GM18951 (cell line): ENCODE measurements at regions not wholly inside any gene's neighbourhood (a gene's known extent, or its start where the extent isn't known, plus 50 kb on each side); places are given as distances from the start of the nearest gene placed in this dataset.
"Not testable (repeated sequence)": the region's sequence is repeated elsewhere in the genome, so short reads cannot be mapped to it uniquely, and the experiment has no call there.

Experiments
- POLR2A ChIP-seq: IDR thresholded peaks from 4 replicates; pipeline ENCODE4 v1.6.1; 2011; ENCODE audit warnings: mild to moderate bottlenecking; ENCODE audit not compliant: insufficient read length, insufficient read depth; ENCODE audit errors: extremely low read depth
- in situ Hi-C: fragments of 300-500 bp; cut with MboI; formaldehyde crosslinking; loops from one replicate; pipeline ENCODE4 v1.12.0; 2022; ENCODE audit warnings: low sequenced_read_pairs, mixed read lengths, inconsistent platforms; ENCODE audit not compliant: unreplicated experiment

DNA sequence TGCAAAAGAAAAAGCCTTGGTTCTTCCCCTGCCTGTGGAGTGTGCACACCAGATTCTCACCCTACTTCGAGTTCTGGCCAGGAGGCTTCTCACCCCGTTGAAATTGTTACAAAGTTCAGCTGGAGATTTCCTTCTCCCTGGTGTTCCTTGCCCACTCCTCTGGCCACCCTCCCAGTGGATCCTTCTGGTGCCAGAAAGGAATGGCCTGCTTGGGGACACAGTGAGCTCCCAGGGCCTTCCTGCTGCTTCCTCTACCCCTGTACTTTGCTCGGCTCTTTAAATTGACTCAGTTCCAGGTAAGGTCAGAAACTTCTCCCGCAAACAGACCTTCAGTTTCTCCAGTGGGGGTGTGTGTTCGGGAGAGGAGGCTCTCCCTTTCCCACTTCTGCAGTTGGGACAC is 140.1 kb upstream of the CFAP20DC start:
- in situ Hi-C loops: no loop called here
- TF ChIP-seq POLR2A: no peak

DNA sequence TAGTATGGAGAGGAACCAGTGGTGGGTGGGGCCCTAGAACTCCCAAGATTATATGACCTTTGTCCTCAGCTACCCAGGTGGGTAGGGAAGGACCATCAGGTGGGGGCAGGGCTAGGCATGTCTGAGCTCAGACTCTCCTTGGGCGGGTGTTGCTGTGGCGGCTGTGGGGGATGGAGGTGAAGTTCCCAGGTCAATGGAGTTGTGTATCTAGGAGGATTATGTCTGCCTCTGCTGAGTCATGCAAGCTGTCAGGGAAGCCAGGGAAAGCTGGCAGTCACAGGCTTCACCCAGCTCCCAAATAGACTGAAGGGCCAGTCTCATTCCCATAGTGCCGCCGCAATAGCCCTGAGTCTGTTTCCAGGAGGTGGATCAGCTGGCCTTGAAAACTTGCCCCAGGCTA is 139.7 kb upstream of the CFAP20DC start:
- TF ChIP-seq POLR2A: no peak
- in situ Hi-C loops: no loop called here

DNA sequence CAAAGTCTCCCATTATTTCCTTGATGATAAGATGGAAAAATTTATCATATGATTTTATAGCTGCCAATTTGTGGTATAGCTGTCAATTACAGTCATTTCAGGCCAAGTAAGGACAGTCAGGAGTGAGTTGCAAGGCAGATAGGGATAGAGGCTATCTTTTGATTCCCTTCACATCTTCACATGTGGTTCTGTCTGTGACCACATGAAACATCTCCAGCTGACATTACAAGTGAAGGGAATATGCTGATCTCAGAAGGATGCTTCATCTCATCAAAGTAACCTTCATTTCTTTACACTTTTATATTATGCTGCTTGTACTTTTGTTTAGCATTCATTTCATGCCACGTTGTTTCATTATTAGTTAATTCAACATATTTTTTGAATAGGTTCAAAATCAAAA is 136.9 kb upstream of the CFAP20DC start:
- in situ Hi-C loops: no loop called here
- no peak for TF ChIP-seq POLR2A

DNA sequence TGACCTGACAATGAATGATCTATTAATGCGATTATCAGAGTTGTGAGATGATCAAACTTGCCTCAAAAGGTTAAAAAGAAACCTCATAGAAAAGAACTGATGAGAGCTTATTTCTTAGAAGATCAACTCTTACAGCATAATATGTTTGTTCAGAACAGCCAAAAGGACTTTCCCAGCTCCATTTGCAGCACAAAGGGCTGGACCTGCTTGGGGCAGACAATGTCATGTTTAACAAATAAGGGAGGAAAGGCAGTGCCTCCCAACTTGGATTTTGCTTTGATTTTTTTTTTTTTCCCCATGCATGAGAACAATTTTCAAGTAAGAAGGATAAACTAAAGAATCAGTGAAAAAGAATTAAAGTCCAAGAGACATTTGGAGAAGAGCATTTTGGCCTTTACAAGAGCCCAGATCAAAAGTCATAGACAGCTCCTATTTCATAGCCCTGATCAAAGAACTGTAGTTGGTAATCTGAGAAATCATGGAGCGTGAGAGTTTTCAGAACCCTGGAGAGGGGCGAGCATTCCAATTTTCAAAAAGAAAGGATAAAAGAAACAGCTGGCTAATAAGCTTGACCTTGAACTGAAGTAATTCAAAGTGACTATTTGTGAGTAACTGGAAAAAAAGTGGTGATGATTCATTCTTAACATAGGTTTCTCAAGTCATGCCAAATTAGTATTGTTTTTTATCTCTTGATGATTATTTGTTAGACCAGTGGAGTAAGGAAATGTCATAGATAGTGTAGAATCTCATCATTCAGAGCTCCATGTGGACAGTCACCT is 136.0 kb upstream of the CFAP20DC start:
- in situ Hi-C loops: no loop called here

DNA sequence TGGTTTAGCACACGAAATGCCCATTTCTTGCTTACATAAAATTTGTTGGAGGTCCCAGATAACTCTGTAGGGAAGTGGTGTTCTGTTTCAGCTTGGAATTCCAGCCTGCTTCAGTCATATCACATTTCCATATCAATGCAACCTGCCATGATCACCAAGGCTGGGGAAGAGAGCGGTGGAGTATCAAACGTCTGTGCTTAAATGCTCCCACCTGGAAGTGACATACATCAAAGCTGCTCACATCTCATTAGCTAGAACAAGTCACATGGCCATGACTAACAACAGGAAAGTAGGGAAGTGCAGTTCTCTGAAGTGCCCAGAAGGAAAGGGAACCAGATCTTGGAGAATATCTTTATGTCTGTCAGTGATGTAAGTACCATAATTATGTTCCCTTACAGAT is 130.2 kb upstream of the CFAP20DC start:
- in situ Hi-C loops: no loop called here
- TF ChIP-seq POLR2A: no peak

More for the DNA sequence above, 136.0 kb upstream of the CFAP20DC start:
- no peak for TF ChIP-seq POLR2A

DNA sequence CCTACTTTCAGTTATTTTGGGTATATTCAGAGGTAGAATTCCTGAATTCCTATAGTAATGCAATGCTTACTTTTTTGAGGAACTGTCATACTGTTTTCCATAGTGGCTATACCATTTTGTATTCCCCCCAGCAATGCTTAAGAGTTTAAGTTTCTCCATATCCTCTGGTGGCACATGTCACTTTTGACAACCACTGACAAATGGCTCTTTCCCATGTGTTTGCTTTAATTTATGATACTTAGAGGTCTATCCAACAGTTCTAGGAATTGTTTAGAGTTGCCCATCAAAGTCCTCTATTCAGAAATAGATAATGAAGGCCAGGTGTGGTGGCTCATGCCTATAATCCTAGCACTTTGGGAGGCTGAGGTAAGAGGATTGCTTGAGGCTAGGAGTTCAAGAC is 128.9 kb upstream of the CFAP20DC start:
- TF ChIP-seq POLR2A: no peak
- in situ Hi-C loops: no loop called here

DNA sequence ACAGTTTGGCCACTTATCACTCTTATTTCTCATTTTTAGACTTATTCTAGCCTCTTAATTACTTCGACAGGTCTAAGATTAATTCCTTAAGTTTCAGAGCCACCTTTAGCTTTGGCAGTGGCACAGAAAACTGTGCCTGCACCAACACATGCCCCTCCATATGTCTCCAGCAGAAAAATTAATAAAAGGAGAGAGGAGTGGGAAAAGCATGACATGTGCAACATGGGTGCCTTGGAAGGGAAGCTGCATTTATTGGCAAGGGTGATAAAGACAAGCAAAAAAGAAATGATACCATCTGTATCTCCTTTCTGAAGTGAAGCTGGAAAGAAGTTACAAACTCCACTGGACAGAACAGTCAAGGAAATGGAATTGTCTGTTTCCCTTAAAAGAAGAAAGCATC is 121.7 kb upstream of the CFAP20DC start:
- no peak for TF ChIP-seq POLR2A

DNA sequence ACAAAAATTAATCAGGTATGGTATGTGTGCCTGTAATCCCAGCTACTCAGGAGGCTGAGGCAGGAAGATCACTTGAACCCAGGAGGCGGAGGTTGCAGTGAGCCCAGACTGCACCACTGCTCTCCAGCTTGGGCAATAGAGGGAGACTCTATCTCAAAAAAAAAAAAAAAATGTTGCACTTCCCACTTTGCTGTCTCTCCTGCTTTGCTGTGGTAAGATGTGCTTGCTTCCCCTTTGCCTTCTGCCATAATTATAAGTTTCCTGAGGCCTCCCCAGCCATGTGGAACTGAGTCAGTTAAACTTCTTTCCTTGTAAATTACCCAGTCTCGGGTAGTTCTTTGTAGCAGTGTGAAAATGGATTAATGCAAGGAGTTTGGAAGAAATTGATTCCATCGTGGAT is 120.3 kb upstream of the CFAP20DC start:
- in situ Hi-C loops: not testable (repeated sequence)

More for the DNA sequence above, 121.7 kb upstream of the CFAP20DC start:
- in situ Hi-C loops: no loop called here

DNA sequence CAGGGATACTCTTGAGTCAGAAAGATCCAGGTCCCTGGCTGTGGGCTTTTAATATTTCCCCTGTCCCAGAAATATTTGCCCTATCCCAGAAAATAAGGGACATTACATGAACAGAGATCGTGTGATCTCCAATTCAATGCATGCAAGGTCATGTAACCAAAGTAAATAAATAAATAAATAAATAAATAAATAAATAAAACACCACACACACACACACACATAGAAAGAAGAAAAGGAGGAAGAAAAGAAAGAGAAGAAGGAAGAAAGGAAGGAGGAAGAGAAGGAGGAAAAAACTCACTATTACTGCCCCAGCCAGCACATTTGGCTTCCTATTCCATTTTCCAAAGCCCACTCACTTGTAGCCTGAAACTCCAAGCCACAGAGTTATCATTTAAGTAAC is 117.9 kb upstream of the CFAP20DC start:
- no peak for TF ChIP-seq POLR2A
- in situ Hi-C loops: no loop called here

DNA sequence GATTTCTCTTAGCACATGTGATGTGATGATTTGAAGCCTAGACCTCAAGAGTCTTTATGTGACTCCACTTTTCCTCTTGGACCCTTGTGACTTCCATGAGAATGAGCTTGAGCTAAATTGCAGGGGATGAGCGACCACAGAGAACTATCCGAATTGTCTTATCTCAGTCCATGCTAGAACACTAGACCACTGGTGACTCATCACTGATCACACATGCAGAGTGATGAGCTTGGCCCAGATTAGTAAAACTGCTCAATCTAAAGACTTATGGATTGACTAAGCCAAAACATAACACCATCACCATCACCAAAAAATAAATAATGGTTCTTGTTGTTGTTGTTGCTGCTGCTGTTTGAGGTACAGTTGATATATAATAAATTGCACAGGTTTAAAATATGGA is 114.1 kb upstream of the CFAP20DC start:
- in situ Hi-C loops: no loop called here
- TF ChIP-seq POLR2A: no peak

DNA sequence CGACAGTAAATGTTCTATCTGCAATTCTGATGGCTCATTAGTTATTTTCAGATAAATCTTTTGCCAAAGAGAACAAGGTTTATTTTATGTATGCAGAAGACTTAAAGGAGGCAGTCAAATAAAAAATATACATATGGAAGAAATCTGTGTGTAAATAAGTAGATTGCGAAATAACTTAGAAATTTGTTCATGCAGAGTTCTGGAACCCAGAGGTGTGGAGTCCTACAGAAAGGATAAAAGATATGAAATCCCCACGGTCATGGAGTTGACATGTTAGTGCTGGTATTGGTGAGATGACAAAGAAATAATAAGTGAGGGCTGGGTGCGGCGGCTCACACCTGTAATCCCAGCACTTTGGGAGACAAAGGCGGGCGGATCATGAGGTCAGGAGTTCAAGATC is 111.2 kb upstream of the CFAP20DC start:
- TF ChIP-seq POLR2A: no peak
- in situ Hi-C loops: no loop called here

DNA sequence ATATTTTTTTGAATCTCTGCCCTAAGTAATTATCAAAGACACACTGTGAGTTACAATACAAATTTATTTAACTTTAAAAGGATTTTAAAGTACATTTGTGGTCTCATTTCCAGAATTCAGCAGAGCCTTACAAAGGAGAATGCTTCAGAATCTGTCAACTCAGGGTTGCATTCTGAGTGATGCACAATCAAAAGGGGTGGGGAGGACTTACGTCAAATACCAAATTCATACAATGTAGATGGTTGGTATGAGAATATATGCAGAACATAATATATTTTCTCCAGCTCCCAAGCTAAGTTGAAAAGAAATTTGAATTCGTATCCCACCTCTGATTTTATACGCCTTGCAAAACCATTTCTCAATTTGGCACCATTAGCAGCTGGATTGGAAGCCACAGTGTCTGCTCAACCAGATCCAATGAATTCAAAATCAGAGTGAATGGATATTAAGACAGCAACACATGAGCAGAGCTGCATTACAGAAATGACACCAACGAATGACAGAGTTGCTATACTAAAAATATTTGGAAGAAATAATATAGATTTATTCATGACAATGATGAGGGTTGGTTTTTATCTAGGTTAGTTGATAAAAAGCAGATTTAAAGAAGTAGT is 110.4 kb upstream of the CFAP20DC start:
- no peak for TF ChIP-seq POLR2A
- in situ Hi-C loops: no loop called here

DNA sequence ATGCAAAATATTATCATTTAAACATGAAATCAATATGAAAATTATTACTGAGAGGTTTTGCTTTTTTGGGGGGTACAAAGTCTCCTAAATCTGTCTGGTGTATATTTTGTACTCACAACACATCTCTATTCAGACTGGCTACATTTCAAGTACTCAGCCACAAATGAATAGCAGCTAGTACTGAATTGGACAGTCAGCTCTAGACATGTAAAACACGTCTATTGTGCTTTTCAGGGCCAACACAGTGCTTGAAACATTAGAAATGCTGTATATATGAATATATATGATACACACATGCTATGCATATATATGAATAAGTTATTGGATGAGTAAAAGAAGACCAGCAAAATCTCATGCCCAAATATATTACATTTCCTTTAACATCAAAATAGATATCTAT is 103.8 kb upstream of the CFAP20DC start:
- in situ Hi-C loops: no loop called here
- no peak for TF ChIP-seq POLR2A

DNA sequence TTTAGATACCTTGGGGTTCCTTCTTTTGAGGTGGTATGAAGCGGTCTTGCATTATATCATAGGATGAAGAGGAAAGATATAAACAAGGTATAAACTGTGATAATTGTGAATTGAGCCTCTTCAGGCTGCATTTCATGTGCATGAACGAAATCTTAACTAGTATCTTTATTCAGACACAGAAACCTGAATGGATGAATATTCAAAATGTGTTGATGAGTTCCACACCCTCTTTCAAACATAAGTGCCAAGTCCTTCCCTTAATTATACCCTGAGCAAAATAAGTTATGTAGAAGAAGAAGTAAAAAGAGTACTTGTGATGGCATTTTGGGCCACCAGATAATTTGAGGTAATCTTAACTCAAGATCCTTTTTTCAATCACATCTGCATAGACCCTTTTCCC is 103.1 kb upstream of the CFAP20DC start:
- no peak for TF ChIP-seq POLR2A
- in situ Hi-C loops: no loop called here

DNA sequence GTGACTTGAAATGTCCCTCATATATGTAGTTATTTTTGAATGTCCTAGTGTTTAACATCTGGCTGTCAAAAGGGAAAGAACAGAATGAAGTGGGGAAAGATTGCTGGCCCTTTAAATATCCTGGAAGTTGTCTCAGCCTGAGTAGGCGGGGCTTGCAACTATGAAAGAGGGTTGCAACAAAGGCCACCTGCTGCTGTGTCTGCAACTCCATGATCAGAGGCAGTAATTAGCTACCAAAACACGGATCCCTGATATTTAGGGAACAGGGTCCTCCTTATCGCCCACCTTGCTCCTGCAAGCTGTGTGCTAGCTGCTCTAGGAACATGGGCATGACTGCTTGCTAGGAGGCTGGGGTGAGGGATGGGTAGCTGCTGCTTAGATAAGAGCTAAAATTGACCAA is 100.2 kb upstream of the CFAP20DC start:
- TF ChIP-seq POLR2A: no peak
- in situ Hi-C loops: no loop called here

DNA sequence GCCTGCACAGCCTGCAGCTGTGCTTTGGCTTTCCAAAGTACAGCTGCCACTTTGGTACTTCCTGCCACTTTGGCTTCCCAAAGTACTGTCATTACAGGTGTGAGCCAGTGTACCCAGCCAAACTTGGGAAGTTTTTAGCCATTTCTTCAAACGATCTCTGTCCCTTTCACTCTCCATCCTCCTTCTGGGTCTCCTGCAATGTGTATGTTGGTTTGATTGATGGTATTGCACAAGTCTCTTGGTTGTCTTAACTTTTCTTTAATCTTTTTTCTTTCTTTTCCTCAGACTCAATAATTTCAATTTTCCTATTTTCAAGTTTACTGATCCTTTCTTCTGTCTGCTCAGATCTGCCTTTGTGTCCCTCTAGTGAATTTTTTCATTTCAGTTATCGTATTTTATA is 99.3 kb upstream of the CFAP20DC start:
- in situ Hi-C loops: no loop called here
- TF ChIP-seq POLR2A: no peak
